NCI-H1694 treated with DMSO at 0.1 percent for 48 hours (cell line): ENCODE measurements at regions not wholly inside any gene's neighbourhood (a gene's known extent, or its start where the extent isn't known, plus 50 kb on each side); places are given as distances from the start of the nearest gene placed in this dataset.
"Not testable (repeated sequence)": the region's sequence is repeated elsewhere in the genome, so short reads cannot be mapped to it uniquely, and the experiment has no call there.

ENCODE experiments used
- DNase-seq: peaks from one replicate; lab custom pipeline; 2025; lab: John Stamatoyannopoulos, UW

- no peak for DNase-seq
Observed at GRCh38 chr4:12172198-12172973, 743.7 kb upstream of the HS3ST1 start.

GRCh38 chr4:12170308-12170707 is 741.6 kb upstream of the HS3ST1 start:
- DNase-seq = no peak

- no peak for DNase-seq
Observed at GRCh38 chr4:12165616-12166015, 736.9 kb upstream of the HS3ST1 start.

GRCh38 chr4:12146339-12146738 is 717.6 kb upstream of the HS3ST1 start:
- DNase-seq = no peak

- DNase-seq = no peak
Observed at GRCh38 chr4:12145768-12146167, 717.1 kb upstream of the HS3ST1 start.

GRCh38 chr4:12145106-12145505 is 716.4 kb upstream of the HS3ST1 start:
- DNase-seq = no peak

GRCh38 chr4:12144051-12144450 is 715.4 kb upstream of the HS3ST1 start:
- no peak for DNase-seq

GRCh38 chr4:12140864-12141263 is 712.2 kb upstream of the HS3ST1 start:
- DNase-seq = no peak

GRCh38 chr4:12139296-12139695 is 710.6 kb upstream of the HS3ST1 start:
- DNase-seq = no peak

- DNase-seq = no peak
Observed at GRCh38 chr4:12138488-12138887, 709.8 kb upstream of the HS3ST1 start.

GRCh38 chr4:12137575-12137974 is 708.9 kb upstream of the HS3ST1 start:
- no peak for DNase-seq

GRCh38 chr4:12126474-12126873 is 697.8 kb upstream of the HS3ST1 start:
- no peak for DNase-seq

GRCh38 chr4:12124138-12124537 is 695.4 kb upstream of the HS3ST1 start:
- DNase-seq = no peak

GRCh38 chr4:12123707-12124106 is 695.0 kb upstream of the HS3ST1 start:
- DNase-seq = no peak

- no peak for DNase-seq
Observed at GRCh38 chr4:12122316-12122715, 693.6 kb upstream of the HS3ST1 start.

- DNase-seq = no peak
Observed at GRCh38 chr4:12120968-12121367, 692.3 kb upstream of the HS3ST1 start.

- no peak for DNase-seq
Observed at GRCh38 chr4:12118651-12119213, 690.0 kb upstream of the HS3ST1 start.

- no peak for DNase-seq
Observed at GRCh38 chr4:12116009-12116552, 687.4 kb upstream of the HS3ST1 start.

- DNase-seq = no peak
Observed at GRCh38 chr4:12110627-12111026, 681.9 kb upstream of the HS3ST1 start.

GRCh38 chr4:12109056-12109455 is 680.4 kb upstream of the HS3ST1 start:
- DNase-seq = not testable (repeated sequence)

GRCh38 chr4:12105519-12105918 is 676.8 kb upstream of the HS3ST1 start:
- DNase-seq = no peak

GRCh38 chr4:12089920-12090319 is 661.2 kb upstream of the HS3ST1 start:
- DNase-seq = not testable (repeated sequence)

GRCh38 chr4:12084690-12085089 is 656.0 kb upstream of the HS3ST1 start:
- DNase-seq = no peak

GRCh38 chr4:12071316-12071715 is 642.6 kb upstream of the HS3ST1 start:
- DNase-seq = no peak
